Hepatocyte (in vitro differentiated cells): ENCODE measurements at regions not wholly inside any gene's neighbourhood (a gene's known extent, or its start where the extent isn't known, plus 50 kb on each side); places are given as distances from the start of the nearest gene placed in this dataset.
"Not testable (repeated sequence)": the region's sequence is repeated elsewhere in the genome, so short reads cannot be mapped to it uniquely, and the experiment has no call there.

Source experiments
- CTCF ChIP-seq: fragments of 200-600 bp; sonication (generic); IDR thresholded peaks from 2 replicates; pipeline ENCODE4 v1.5.1; 2016; ENCODE audit warnings: antibody characterized with exemption, mild to moderate bottlenecking; ENCODE audit not compliant: poor library complexity
- EZH2 ChIP-seq: fragments of 200-600 bp; sonication (generic); IDR thresholded peaks from 2 replicates; pipeline ENCODE4 v1.6.1; 2016; ENCODE audit warnings: antibody characterized with exemption, mild to moderate bottlenecking, borderline replicate concordance
- EZH2phosphoT487 ChIP-seq: fragments of 200-600 bp; sonication (generic); IDR thresholded peaks from one replicate; pipeline ENCODE4 v1.6.1; 2018; ENCODE audit warnings: antibody characterized with exemption, mild to moderate bottlenecking, low read depth, moderate library complexity; ENCODE audit not compliant: unreplicated experiment, severe bottlenecking

DNA sequence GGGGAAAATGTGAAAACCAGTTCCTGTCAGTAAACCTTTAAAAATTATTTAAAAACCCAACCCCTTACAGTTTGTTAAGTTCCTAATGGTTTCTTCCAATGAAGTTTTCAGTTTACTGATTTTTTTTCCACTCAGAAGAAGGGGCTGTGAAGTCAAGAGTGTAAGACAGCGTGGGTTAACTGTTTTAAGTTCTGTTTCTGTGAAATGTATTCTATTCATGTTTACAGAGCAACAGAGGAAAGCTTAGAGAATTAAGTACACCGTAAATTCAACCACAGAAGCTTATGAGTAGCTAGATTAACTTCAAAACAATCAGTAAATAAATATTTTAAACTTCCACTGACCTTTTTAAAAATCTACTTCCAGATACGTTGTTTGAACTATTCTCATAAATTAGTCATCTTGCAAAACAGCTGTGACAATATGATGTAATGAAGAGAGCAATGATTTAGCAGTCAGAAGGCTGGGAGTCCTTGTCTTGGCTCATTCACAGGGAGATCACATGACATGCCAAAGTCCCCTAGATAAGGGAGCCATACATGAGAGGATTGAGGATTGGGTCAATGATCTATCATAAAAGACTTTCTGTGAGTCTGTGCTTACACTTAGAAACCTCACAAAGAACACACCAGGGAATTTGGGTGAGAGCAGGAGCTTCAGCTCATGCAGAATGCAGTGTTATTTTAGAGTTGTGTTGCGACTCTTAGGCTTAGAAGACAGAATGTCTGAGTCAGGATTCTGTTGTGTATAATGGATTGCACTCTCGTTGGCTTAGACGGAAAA, 97.3 kb upstream of the ADORA2B start:
- TF ChIP-seq EZH2, CTCF, EZH2phosphoT487: not testable (repeated sequence)
